HEK293T (cell line): ENCODE measurements at regions not wholly inside any gene's neighbourhood (a gene's known extent, or its start where the extent isn't known, plus 50 kb on each side); places are given as distances from the start of the nearest gene placed in this dataset.

Experiments
- CTBP1 ChIP-seq: fragments of 450-650 bp; IDR thresholded peaks from 2 replicates; pipeline ENCODE4 v1.6.1; 2016; ENCODE audit warnings: borderline replicate concordance
- NFRKB ChIP-seq: fragments of 450-650 bp; IDR thresholded peaks from 2 replicates; pipeline ENCODE4 v1.6.1; 2016; ENCODE audit warnings: mild to moderate bottlenecking, moderate library complexity

DNA sequence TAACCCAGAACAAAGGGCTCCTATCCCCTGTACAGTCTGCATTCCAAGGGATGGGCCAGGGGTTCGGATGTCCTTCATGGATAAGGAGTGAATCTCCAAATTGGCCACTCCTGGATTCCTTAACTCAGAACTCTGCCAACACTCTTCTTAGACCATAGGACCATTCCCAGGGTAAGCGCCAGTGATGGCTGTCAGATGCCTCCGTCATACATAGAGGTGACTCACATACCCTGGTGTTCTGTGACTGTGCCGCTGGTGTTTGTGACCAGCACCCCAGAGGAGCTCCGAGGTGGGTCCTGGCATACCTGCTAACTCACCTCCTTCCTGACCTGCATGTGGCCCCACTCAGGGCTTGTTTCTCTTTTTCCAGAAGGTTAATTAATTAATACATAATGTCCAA, 134.7 kb downstream of the KLF13 start:
- no peak for TF ChIP-seq CTBP1
- TF ChIP-seq NFRKB: no peak
